Stimulated activated CD4-positive, alpha-beta T cell treated with anti-CD3 and anti-CD28 coated beads, Interleukin-12 subunit alpha, Interleukin-12 subunit beta, amount 100 ng/mL, for 48 hours (primary cell): ENCODE measurements at regions not wholly inside any gene's neighbourhood (a gene's known extent, or its start where the extent isn't known, plus 50 kb on each side); places are given as distances from the start of the nearest gene placed in this dataset.

ENCODE experiments used
- DNase-seq, 3 donors: peaks; one replicate each; pipeline ENCODE4 v3.0.0-alpha.2; 2020; ENCODE audit warnings: low read depth in 2 of 3, low spot score in 1 of 3

DNA sequence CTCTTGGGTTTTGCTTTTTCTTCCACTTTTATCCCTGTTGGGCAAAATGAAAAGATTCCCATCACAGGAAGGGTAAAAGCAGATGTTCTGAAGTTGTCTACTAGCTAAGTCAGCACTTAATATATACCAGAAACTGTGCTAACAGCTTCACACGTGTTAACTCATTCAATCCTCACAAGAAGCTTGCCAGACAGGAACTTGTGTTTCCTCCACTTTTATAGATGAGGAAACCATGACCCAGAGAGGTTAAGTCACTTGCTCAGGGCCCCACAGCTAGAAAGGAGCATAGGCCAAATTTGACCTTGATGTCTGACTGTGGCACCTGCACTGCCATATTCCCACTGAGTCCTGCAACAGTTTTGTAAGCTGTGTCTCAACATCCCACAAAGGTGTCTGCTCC is 76.8 kb upstream of the EPC2 start:
- DNase-seq, result no peak

DNA sequence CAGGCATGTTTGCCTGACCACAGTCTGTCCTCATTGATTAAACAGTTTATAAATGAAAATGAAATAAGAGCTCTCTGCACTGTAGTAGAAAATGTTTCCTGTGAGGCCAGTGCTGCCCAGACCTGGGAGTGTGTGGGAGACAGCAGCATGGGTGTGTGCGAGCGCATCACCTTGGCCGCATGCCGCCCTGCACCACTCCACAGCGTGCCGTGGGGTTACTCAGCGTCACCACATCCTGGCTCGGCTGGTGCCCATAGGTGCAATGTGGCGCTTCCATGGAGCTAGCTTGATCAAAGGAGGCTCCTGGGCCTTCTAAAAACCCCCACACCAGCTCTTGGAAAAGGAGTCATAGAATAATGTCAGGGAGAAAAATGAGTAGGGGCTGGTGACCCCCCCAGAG is 76.0 kb upstream of the EPC2 start:
- DNase-seq, result peak in 1 of 3 donors; percentile 15

- DNase-seq, result no peak
These were observed 75.3 kb upstream of the EPC2 start for GRCh38 chr2:148569221-148569620.

GRCh38 chr2:148570989-148571388 is 73.6 kb upstream of the EPC2 start:
- DNase-seq, result no peak

- no peak for DNase-seq
These were observed 66.6 kb upstream of the EPC2 start for GRCh38 chr2:148577845-148578492.

DNA sequence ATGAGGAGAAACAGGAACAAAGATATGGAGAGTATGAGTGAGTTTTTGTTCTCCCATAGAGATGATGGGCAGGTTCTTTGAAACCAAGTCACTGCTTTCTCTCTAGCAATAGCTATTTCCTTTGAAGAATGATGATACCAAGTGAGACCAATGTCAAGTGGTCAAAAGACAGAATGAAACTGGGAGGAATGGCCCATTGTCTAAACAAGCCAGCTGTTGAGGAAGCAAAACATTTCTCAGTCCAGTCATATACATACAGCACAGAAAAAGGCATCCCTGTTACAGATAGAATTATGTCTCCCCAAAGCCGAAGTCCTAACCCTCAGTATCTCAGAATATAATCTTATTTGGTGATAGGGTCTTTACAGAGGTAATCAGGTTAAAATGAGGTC is 66.1 kb upstream of the EPC2 start:
- no peak for DNase-seq

- DNase-seq, result no peak
These were observed 61.7 kb upstream of the EPC2 start for GRCh38 chr2:148582679-148583511.

DNA sequence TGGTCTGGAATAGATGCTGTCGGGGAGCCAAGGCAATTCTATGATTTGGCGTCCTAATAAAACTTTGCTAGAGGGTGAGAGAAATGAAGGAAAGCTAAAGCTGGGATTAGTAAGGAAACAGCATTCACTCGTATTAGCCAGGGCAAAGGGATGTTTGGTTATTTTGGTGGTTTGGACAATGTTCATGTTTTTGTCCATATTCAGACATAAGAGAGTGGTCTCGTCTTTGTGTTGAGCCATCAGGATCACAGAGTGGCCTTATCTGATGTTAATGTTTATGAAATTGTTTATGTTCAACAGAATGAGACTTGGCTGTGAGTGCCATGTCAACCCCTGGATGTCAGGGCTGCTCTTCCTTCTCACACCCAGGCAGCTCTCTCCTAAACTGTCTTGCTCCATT is 58.9 kb upstream of the EPC2 start:
- no peak for DNase-seq

DNA sequence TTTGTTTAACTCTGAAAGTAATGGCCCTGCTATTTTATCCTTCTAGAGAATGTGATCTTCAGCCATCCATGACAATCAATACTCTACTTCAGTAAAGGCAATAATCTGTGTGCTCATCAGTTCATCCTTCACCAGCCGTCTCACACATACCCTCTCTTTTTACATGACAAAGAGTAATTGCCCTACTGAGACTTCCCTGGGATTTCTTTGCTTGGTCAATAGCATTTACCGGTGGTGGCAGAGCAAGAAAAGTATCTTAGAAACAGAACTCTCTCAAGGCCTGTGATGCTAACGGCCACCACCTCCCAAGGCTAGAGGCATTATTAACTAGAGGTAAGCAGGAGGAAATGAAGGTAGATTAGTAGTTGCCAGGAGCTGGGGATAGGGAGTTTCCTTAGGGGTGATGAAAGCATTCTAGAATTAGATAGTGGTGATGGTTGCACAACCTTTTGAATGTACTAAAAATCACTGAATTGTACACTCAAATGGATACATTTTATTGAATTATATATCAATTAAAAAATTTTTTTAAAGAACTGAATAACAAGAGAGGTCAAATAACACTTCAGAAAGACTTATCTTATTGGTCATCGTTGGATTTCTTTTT is 57.9 kb upstream of the EPC2 start:
- no peak for DNase-seq

GRCh38 chr2:148590612-148591011 is 53.9 kb upstream of the EPC2 start:
- DNase-seq, result no peak

- DNase-seq, result no peak
These were observed 51.8 kb upstream of the EPC2 start for GRCh38 chr2:148592791-148593190.

DNA sequence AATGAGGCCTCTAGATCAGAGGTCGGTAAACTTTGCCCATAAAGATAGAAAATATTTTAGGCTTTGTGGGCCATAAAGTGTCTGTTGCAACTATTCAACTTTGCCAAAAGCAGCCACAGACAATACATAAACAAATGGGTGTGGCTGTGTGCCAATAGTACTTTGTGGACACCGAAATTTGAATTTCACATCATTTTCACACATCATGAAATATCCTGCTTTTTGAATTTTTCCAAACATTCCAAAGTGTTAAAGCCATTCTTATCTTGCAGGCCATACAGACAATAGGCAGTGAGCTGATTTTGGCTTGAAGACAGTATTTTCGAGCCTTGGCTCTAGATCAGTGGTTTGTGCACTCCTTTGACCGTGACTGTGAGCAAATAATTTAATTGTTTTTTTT is 51.1 kb upstream of the EPC2 start:
- no peak for DNase-seq

GRCh38 chr2:148594216-148594615 is 50.3 kb upstream of the EPC2 start:
- DNase-seq, result no peak
